GM12878 (cell line): ENCODE measurements at regions not wholly inside any gene's neighbourhood (a gene's known extent, or its start where the extent isn't known, plus 50 kb on each side); places are given as distances from the start of the nearest gene placed in this dataset.

Source experiments
- ATAC-seq: fragments of 200-7000 bp; cut with Tn5 transposase; 3 replicates; pipeline ENCODE4 v1.9.1; 2020; ENCODE audit warnings: mild to moderate bottlenecking, moderate library complexity
- BruUV-seq: library from RNA; stranded (reverse); fragments of 400-500 nt; replicated peaks from 2 replicates; lab custom pipeline; 2021; lab: Mats Ljungman, UMichigan
- CTCF ChIA-PET: fragments of 300-600 bp; sonication (Branson Sonifier 250); formaldehyde crosslinking; extraction: SDS; loops from one replicate; lab custom pipeline; 2021; ENCODE audit warnings: inconsistent platforms; lab: Yijun Ruan, JAX
- POLR2A ChIA-PET: fragments of 350-600 bp; formaldehyde crosslinking; extraction: SDS; loops from one replicate; lab custom pipeline; 2021; ENCODE audit warnings: inconsistent platforms; lab: Charles Lee
- RAD21 ChIA-PET: fragments of 300-600 bp; sonication (Branson Sonifier 250); formaldehyde crosslinking; loops from one replicate; lab custom pipeline; 2023; ENCODE audit warnings: antibody characterized with exemption; ENCODE audit not compliant: unreplicated experiment; lab: Charles Lee
- SMC1A ChIA-PET: fragments of 300-600 bp; sonication (Branson Sonifier 250); formaldehyde crosslinking; loops from one replicate; lab custom pipeline; 2023; ENCODE audit not compliant: unreplicated experiment, uncharacterized antibody; lab: Charles Lee
- DNase-seq: peaks from one replicate; pipeline ENCODE4 v3.0.0-alpha.2; 2011; ENCODE audit warnings: low read depth, low spot score
- FAIRE-seq: peaks from 3 replicates; lab custom pipeline; 2011; peaks lifted over from hg19 to GRCh38; lab: Jason Lieb, UNC
- H2AFZ ChIP-seq: 2 replicates; pipeline ENCODE4 v1.6.0; 2011; ENCODE audit warnings: low read depth, low read length, control low read depth; ENCODE audit not compliant: control insufficient read depth
- H3K27ac ChIP-seq: 2 replicates; pipeline ENCODE4 v1.5.1; 2011; ENCODE audit warnings: control low read depth; ENCODE audit not compliant: control insufficient read depth, insufficient read depth
- H3K27me3 ChIP-seq, 2 experiments: replicated peaks in 1 of 2; 2 replicates each; pipeline versions ENCODE4 v1.6.0 to v1.6.1; 2011; ENCODE audit warnings: low read length in 1 of 2; ENCODE audit not compliant: control insufficient read depth in 2 of 2, insufficient read depth in 2 of 2
- H3K36me3 ChIP-seq, 2 experiments: 2 replicates each; pipeline ENCODE4 v1.5.1; 2011; ENCODE audit warnings: low read length in 1 of 2; ENCODE audit not compliant: control insufficient read depth in 2 of 2, insufficient read depth in 2 of 2
- H3K4me1 ChIP-seq: 2 replicates; pipeline ENCODE4 v1.6.1; 2011; ENCODE audit warnings: mild to moderate bottlenecking, low read length, moderate library complexity, mixed read lengths; ENCODE audit not compliant: control insufficient read depth, insufficient read depth
- H3K4me2 ChIP-seq: 2 replicates; pipeline ENCODE4 v1.6.0; 2011; ENCODE audit warnings: control low read depth; ENCODE audit not compliant: control insufficient read depth, insufficient read depth
- H3K4me3 ChIP-seq: fragments of 200-600 bp; sonication (generic); 2 replicates; pipeline ENCODE4 v1.5.1; 2016
- H3K79me2 ChIP-seq: 2 replicates; pipeline ENCODE4 v1.6.0; 2011; ENCODE audit warnings: low read length; ENCODE audit not compliant: control insufficient read depth, insufficient read depth
- H3K9ac ChIP-seq: 2 replicates; pipeline ENCODE4 v1.8.0; 2011; ENCODE audit warnings: low read length, control low read depth, mixed read lengths; ENCODE audit not compliant: control insufficient read depth, insufficient read depth
- H3K9me3 ChIP-seq: replicated peaks from 3 replicates; pipeline ENCODE4 v1.5.1; 2011; ENCODE audit warnings: mild to moderate bottlenecking, low read length; ENCODE audit not compliant: control insufficient read depth, insufficient read depth
- H4K20me1 ChIP-seq: 2 replicates; pipeline ENCODE4 v1.6.0; 2011; ENCODE audit not compliant: control insufficient read depth, insufficient read depth
- BMI1 ChIP-seq: fragments of 450-650 bp; IDR thresholded peaks from 2 replicates; pipeline ENCODE4 v1.6.1; 2016; ENCODE audit warnings: mild to moderate bottlenecking, moderate library complexity, borderline replicate concordance
- CBFB ChIP-seq: IDR thresholded peaks from 2 replicates; pipeline ENCODE4 v1.6.1; 2016; ENCODE audit warnings: antibody characterized with exemption, low read depth
- EP300 ChIP-seq, 2 experiments: fragments of 150-350 bp in 1 of 2; IDR thresholded peaks; 2 replicates each; pipeline ENCODE4 v1.6.1; 2011 to 2012; ENCODE audit warnings: low read depth in 2 of 2, low read length in 2 of 2, borderline replicate concordance in 1 of 2, improper control_type of control experiment in 1 of 2, inconsistent platforms in 1 of 2; ENCODE audit not compliant: control insufficient read depth in 1 of 2
- HCFC1 ChIP-seq: fragments of 150-350 bp; IDR thresholded peaks from 2 replicates; pipeline ENCODE4 v1.6.1; 2014; ENCODE audit warnings: low read length
- HDAC2 ChIP-seq: fragments of 200-600 bp; sonication (generic); IDR thresholded peaks from 2 replicates; pipeline ENCODE4 v1.6.1; 2017
- KAT2A ChIP-seq: conservative IDR thresholded peaks from 2 replicates; pipeline ENCODE4 v1.6.1; 2011; ENCODE audit warnings: low read depth, low read length; ENCODE audit not compliant: control insufficient read depth
- RAD21 ChIP-seq: IDR thresholded peaks from 2 replicates; pipeline ENCODE4 v1.6.1; 2011; ENCODE audit warnings: mild to moderate bottlenecking, low read depth, low read length, moderate library complexity; ENCODE audit not compliant: insufficient read depth
- RAD51 ChIP-seq: fragments of 450-650 bp; IDR thresholded peaks from 2 replicates; pipeline ENCODE4 v1.6.1; 2016; ENCODE audit warnings: moderate library complexity, mild to moderate bottlenecking, inconsistent platforms
- SMC3 ChIP-seq: IDR thresholded peaks from 2 replicates; pipeline ENCODE4 v1.6.1; 2011; ENCODE audit warnings: low read length, improper control_type of control experiment, borderline replicate concordance
- WGBS: methylation state at CpG from one replicate; pipeline ENCODE4 v1.1.6; 2016; ENCODE audit warnings: low lambda C conversion rate; ENCODE audit not compliant: insufficient replicate concordance, insufficient coverage; ENCODE audit errors: missing lambda C conversion rate; 5-methylcytosine and 5-hydroxymethylcytosine counted together
- in situ Hi-C: fragments of 300-500 bp; cut with MboI; formaldehyde crosslinking; loops from 9 replicates; pipeline ENCODE4 v1.14.3; 2018; ENCODE audit warnings: mixed read lengths
- intact Hi-C: fragments of 100-400 bp; cut with micrococcal nuclease; formaldehyde crosslinking; loops from one replicate; pipeline ENCODE4 v1.14.2; 2022; ENCODE audit not compliant: unreplicated experiment
- TF ChIP-seq, protein P1 (sequence below), 3 experiments: IDR thresholded peaks in 2 of 3; conservative IDR thresholded peaks in 1 of 3; 2 replicates each; pipeline ENCODE4 v1.5.1; 2011; ENCODE audit warnings: low read depth in 3 of 3, low read length in 3 of 3, mild to moderate bottlenecking in 3 of 3, control low read depth in 2 of 3, moderate library complexity in 2 of 3, inconsistent platforms in 1 of 3, mixed read lengths in 1 of 3; ENCODE audit not compliant: control insufficient read depth in 2 of 3, insufficient read depth in 1 of 3; ENCODE audit errors: extremely low read depth in 1 of 3

DNA sequence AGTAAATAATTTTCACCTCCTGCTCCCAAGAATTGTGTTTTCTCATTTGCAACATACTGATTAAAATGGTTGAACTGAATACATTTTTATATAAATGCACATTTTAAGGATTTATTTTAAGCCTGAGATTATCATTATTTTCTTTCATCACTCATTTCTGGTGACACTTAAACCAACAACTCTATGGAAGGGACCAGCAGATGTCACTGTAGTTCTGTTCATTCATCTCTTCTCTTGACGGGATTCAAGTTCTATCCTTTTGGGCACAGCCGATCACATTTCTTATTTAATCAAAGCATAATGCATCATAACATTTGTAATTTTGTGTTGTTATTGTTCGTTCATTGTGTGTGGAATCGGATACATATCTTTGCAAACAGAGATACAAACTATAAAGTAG is 417.9 kb downstream of the HRH4 start:
- intact Hi-C loops (loop anchor here (2.0 to 5.0 kb wide), 4 partner anchors 184 to 1024 kb away; no protein-coding TSS in a partner anchor), in situ Hi-C loops (loop anchor here (25.0 kb wide), 1 partner anchor 959 kb away; no protein-coding TSS in a partner anchor)
- CTCF ChIA-PET = no interaction called here
- Histone ChIP-seq H4K20me1 (no peaks in the 10 kb centered on the region), H3K79me2 (no peaks in the 10 kb centered on the region), H3K27ac (no peak overlapping the region), H2AFZ (no peak overlapping the region), H3K9ac (no peak overlapping the region), H3K9me3 (no peaks in the 10 kb centered on the region), H3K4me3 (no peak overlapping the region), H3K4me1 (no peaks in the 10 kb centered on the region), H3K4me2 (no peak overlapping the region), H3K27me3 (no peaks in the 10 kb centered on the region; a peak in 1 of 4 replicates), H3K36me3 (no peaks in the 10 kb centered on the region)
- TF ChIP-seq, protein P1, sequence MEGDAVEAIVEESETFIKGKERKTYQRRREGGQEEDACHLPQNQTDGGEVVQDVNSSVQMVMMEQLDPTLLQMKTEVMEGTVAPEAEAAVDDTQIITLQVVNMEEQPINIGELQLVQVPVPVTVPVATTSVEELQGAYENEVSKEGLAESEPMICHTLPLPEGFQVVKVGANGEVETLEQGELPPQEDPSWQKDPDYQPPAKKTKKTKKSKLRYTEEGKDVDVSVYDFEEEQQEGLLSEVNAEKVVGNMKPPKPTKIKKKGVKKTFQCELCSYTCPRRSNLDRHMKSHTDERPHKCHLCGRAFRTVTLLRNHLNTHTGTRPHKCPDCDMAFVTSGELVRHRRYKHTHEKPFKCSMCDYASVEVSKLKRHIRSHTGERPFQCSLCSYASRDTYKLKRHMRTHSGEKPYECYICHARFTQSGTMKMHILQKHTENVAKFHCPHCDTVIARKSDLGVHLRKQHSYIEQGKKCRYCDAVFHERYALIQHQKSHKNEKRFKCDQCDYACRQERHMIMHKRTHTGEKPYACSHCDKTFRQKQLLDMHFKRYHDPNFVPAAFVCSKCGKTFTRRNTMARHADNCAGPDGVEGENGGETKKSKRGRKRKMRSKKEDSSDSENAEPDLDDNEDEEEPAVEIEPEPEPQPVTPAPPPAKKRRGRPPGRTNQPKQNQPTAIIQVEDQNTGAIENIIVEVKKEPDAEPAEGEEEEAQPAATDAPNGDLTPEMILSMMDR (IDR thresholded peaks at IDR 0.05 in 2 of 3, conservative IDR thresholded peaks at IDR 0.05 in 1 of 3; ENCODE audit: control insufficient read depth in 2 of 3, extremely low read depth in 1 of 3, insufficient read depth in 1 of 3, low read depth in 3 of 3, low read length in 3 of 3) = peak; percentile 20 to 53 (median 33); a peak in 4 of 6 replicates
- TF ChIP-seq KAT2A = no peak
- peak; percentile 69 for TF ChIP-seq RAD21
- TF ChIP-seq SMC3 = peak; percentile 70
- TF ChIP-seq BMI1 = no peak
- no peak for TF ChIP-seq HDAC2
- no peak for TF ChIP-seq EP300 (IDR thresholded peaks at IDR 0.05; ENCODE audit: borderline replicate concordance in 1 of 2, control insufficient read depth in 1 of 2, low read depth in 2 of 2, low read length in 2 of 2)
- TF ChIP-seq RAD51 = no peak
- no peak for TF ChIP-seq HCFC1
- TF ChIP-seq CBFB = no peak
- SMC1A ChIA-PET = no interaction called here
- BruUV-seq = no TSS peak
- RAD21 ChIA-PET = no interaction called here
- ATAC-seq (peak; percentile 52; the same call in 2 of the 3 replicates), FAIRE-seq (no peak), DNase-seq (no peak)
- POLR2A ChIA-PET = no interaction called here
- WGBS = 11% methylated on average over 4 of the region's 4 CpGs
